ENCODE measurements at regions not wholly inside any gene's neighbourhood (a gene's known extent, or its start where the extent isn't known, plus 50 kb on each side); places are given as distances from the start of the nearest gene placed in this dataset.

DNA sequence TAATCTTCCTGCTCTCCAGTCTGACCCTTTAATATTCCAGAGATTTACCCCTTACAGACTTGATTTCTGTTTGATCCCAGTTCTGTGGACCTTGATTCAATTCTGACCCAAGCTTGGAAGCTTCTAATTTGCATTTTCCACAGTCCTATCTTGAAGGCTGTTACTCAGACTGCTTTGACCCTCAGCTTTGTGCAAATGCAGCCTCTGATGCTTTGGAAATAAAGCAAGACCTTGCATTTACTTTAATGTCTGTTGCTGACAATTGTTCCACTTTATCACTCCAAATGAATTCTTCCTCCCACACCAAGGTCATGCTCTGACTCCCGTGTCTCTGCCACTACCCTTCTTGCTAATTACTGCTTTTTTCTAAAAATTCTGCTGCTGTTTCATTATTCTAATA is 886.0 kb downstream of the TUSC7 start:
- Histone ChIP-seq H3K4me1 (ENCODE audit: insufficient read depth, low read length) (no peaks in the 10 kb centered on the region), H3K36me3 (ENCODE audit: low read depth, low read length) (no peaks in the 10 kb centered on the region), H4K20me1 (ENCODE audit: low read length) (no peaks in the 10 kb centered on the region), H3K79me2 (ENCODE audit: low read length) (no peaks in the 10 kb centered on the region), H3K9ac (ENCODE audit: low read length) (no peak overlapping the region), H3K27me3 (ENCODE audit: low read length) (no peaks in the 10 kb centered on the region), H3K9me2 (replicated peaks; ENCODE audit: low read length) (no peaks in the 10 kb centered on the region), H3F3A (ENCODE audit: low read length, unreplicated experiment) (no peaks in the 10 kb centered on the region), H3K9me3 (ENCODE audit: low read length) (peaks cover 6% of the 10 kb centered on the region; the same call in 1 of the 2 replicates), H2AFZ (ENCODE audit: low read length) (no peak overlapping the region), H3K4me3 (ENCODE audit: low read length) (no peak overlapping the region; the same call in 1 of the 2 replicates), H3K4me2 (ENCODE audit: low read length) (no peak overlapping the region), H3K27ac (ENCODE audit: low read length) (no peak overlapping the region)
- POLR2A ChIA-PET (ENCODE audit: unreplicated experiment) = no interaction called here
- intact Hi-C loops (cut with micrococcal nuclease) = no loop called here
- DNase-seq = no peak
- BruUV-seq (replicated peaks) = no TSS peak
- CTCF ChIA-PET = no interaction called here
- no peak for ATAC-seq
- TF ChIP-seq EZH2phosphoT487 (IDR thresholded peaks at IDR 0.05; ENCODE audit: borderline replicate concordance, low read length) (no peak), EZH2 (IDR thresholded peaks at IDR 0.05; ENCODE audit: low read length, unreplicated experiment) (no peak)
- TF ChIP-seq, protein P1, sequence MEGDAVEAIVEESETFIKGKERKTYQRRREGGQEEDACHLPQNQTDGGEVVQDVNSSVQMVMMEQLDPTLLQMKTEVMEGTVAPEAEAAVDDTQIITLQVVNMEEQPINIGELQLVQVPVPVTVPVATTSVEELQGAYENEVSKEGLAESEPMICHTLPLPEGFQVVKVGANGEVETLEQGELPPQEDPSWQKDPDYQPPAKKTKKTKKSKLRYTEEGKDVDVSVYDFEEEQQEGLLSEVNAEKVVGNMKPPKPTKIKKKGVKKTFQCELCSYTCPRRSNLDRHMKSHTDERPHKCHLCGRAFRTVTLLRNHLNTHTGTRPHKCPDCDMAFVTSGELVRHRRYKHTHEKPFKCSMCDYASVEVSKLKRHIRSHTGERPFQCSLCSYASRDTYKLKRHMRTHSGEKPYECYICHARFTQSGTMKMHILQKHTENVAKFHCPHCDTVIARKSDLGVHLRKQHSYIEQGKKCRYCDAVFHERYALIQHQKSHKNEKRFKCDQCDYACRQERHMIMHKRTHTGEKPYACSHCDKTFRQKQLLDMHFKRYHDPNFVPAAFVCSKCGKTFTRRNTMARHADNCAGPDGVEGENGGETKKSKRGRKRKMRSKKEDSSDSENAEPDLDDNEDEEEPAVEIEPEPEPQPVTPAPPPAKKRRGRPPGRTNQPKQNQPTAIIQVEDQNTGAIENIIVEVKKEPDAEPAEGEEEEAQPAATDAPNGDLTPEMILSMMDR (conservative IDR thresholded peaks at IDR 0.05; ENCODE audit: low read depth, low read length) = no peak

DNA sequence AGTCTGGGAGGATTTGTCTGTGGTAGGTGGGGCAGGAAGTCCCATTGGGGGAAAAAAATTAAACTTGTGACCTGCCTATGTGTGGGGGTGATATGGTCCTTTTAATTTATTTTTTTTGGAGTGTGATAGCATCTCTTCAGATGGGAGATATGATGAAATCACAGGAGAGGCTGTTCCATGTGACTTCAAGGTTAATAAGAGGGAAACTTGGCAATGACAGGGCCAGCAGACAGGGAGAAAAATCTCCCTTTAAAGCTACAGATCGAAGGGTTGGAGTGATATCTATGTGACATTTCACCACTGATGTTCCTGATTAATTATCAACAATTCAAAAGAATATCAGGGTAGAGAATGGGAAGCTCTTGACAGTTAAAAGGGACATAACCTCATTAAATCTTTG is 886.9 kb downstream of the TUSC7 start:
- POLR2A ChIA-PET (ENCODE audit: unreplicated experiment) = no interaction called here
- Histone ChIP-seq H3K4me3 (ENCODE audit: low read length) (no peak overlapping the region), H3K36me3 (ENCODE audit: low read depth, low read length) (no peaks in the 10 kb centered on the region), H3K27me3 (ENCODE audit: low read length) (no peaks in the 10 kb centered on the region), H3K9me2 (replicated peaks; ENCODE audit: low read length) (no peaks in the 10 kb centered on the region), H3K4me2 (ENCODE audit: low read length) (no peak overlapping the region), H3K9me3 (ENCODE audit: low read length) (0 out of 2 replicates have a peak, but pooled peaks cover 6% of the 10 kb centered on the region), H3K79me2 (ENCODE audit: low read length) (no peaks in the 10 kb centered on the region), H3K27ac (ENCODE audit: low read length) (no peak overlapping the region), H4K20me1 (ENCODE audit: low read length) (no peaks in the 10 kb centered on the region), H3F3A (ENCODE audit: low read length, unreplicated experiment) (no peaks in the 10 kb centered on the region), H3K9ac (ENCODE audit: low read length) (no peak overlapping the region), H2AFZ (ENCODE audit: low read length) (no peak overlapping the region), H3K4me1 (ENCODE audit: insufficient read depth, low read length) (no peaks in the 10 kb centered on the region)
- no TSS peak for BruUV-seq (replicated peaks)
- DNase-seq (no peak), ATAC-seq (no peak)
- intact Hi-C loops (cut with micrococcal nuclease) = no loop called here
- TF ChIP-seq EZH2 (IDR thresholded peaks at IDR 0.05; ENCODE audit: low read length, unreplicated experiment) (no peak), EZH2phosphoT487 (IDR thresholded peaks at IDR 0.05; ENCODE audit: borderline replicate concordance, low read length) (no peak)
- TF ChIP-seq, protein P1 (conservative IDR thresholded peaks at IDR 0.05; ENCODE audit: low read depth, low read length) = no peak
- CTCF ChIA-PET = no interaction called here

DNA sequence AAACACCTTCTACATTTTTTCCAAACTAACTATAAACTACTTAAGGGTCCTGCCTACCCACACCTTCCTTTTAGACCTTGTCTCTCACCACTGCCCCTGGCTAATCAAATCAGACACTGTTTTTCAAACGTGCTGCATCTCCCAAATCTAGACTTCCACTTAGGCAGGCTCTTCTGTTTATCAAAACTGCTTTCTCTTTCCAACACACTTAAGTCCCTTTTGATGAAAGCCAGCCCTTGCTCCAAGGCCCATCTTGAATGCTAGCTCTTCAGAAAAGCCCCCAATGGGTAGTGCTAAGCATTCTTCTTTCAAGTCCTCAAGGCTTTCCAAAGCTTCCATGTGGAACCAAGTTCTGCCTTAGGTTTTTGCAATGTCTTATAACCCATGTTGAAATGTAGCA is 888.3 kb downstream of the TUSC7 start:
- H3K36me3 ChIP-seq (ENCODE audit: low read depth, low read length) = no peaks in the 10 kb centered on the region
- 0 out of 2 replicates have a peak, but pooled peaks cover 6% of the 10 kb centered on the region for H3K9me3 ChIP-seq (ENCODE audit: low read length)
- H3K4me2 ChIP-seq (ENCODE audit: low read length) = no peak overlapping the region
- POLR2A ChIA-PET (ENCODE audit: unreplicated experiment) = no interaction called here
- no peaks in the 10 kb centered on the region for H3K9me2 ChIP-seq (replicated peaks; ENCODE audit: low read length)
- no peaks in the 10 kb centered on the region for H3K27me3 ChIP-seq (ENCODE audit: low read length)
- no peaks in the 10 kb centered on the region for H3F3A ChIP-seq (ENCODE audit: low read length, unreplicated experiment)
- H2AFZ ChIP-seq (ENCODE audit: low read length) = no peak overlapping the region
- no peak overlapping the region for H3K9ac ChIP-seq (ENCODE audit: low read length)
- H3K27ac ChIP-seq (ENCODE audit: low read length) = no peak overlapping the region
- intact Hi-C loops (cut with micrococcal nuclease) = no loop called here
- DNase-seq (no peak), ATAC-seq (no peak)
- no peaks in the 10 kb centered on the region for H4K20me1 ChIP-seq (ENCODE audit: low read length)
- H3K79me2 ChIP-seq (ENCODE audit: low read length) = no peaks in the 10 kb centered on the region
- TF ChIP-seq EZH2 (IDR thresholded peaks at IDR 0.05; ENCODE audit: low read length, unreplicated experiment) (no peak), EZH2phosphoT487 (IDR thresholded peaks at IDR 0.05; ENCODE audit: borderline replicate concordance, low read length) (no peak)
- TF ChIP-seq, protein P1 (conservative IDR thresholded peaks at IDR 0.05; ENCODE audit: low read depth, low read length) = no peak
- CTCF ChIA-PET = no interaction called here
- H3K4me3 ChIP-seq (ENCODE audit: low read length) = no peak overlapping the region
- BruUV-seq (replicated peaks) = no TSS peak
- H3K4me1 ChIP-seq (ENCODE audit: insufficient read depth, low read length) = no peaks in the 10 kb centered on the region

Measured in PC-3 (cell line).